CD4-positive, alpha-beta T cell treated with Interleukin-17A for 1 hour (primary cell): ENCODE measurements at regions not wholly inside any gene's neighbourhood (a gene's known extent, or its start where the extent isn't known, plus 50 kb on each side); places are given as distances from the start of the nearest gene placed in this dataset.

Source experiments
- DNase-seq: peaks from one replicate; pipeline ENCODE4 v3.0.0-alpha.2; 2020

DNA sequence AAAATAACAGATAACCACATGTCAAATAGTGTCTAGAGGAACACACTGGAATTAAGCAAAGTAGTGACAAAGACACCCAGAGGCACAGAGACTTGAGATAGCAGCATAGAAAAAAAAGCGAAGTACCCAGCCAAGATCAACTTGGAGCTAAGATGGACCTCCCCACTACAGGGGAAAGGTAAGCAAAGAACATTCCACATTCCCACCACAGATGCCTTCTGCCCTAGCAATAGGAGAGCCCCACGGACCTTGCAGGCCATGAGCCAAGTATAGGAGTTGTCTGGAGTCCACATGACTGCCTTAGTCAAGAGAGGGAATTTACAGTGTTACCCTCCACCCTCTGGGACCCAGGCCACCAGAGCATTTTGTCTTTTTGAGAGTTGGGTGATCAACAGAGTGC lies 110.7 kb upstream of the SPRY2 start:
- DNase-seq: no peak

DNA sequence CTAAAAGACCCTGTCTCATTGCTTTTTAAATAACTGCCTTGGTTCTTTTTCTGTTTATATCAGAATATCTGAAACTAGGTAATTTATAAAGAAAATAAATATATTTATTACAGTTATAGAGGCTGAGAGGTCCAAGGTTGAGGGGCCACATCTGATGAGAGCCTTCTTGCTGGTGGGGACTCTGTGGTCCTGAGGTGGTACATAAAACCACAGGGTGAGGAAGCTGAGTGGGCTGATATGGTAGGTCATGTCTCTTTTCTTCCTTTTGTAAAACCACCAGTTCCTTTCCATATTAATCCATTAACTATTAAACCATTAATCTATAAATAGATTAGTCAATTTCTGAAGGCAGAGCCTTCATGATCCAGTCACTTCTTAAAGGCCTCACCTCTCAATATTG lies 109.5 kb upstream of the SPRY2 start:
- DNase-seq: no peak

DNA sequence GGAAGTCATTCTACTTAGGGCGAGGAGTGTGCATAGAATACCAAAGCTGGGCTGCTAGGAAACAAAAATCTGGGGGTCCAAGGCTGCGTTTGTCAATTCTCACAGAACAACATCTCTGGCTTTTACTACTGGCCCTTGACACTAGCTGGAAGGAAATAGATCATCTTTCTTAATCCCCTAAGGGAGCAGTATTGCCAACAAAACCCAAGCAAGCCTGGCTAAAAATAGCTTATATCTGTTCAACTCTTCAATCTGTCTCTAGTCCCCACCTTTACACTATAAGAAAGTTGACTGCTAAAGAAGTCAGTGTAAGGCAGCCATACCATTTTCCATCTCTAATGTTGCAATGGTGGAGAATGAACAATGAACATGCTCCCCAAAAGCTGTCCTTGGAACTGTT lies 107.8 kb upstream of the SPRY2 start:
- DNase-seq: no peak

DNA sequence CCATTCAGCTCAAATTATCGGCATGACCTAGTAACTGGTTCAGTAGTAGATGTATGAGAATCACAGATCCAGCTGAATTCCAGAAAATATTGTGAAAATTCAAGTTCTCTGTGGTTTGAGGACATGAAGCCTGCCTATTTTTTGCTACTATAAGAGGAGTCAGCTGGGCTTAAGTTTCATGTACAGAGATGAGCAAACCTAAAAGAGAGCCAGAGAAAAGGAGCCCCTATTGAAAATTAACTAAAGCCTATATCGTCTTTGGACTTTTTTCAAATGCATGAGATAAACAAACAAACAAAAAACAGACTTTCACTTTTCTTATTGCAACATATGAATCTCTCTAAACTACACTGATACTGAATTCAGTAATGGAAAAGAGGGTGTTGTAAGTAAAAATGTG lies 106.8 kb upstream of the SPRY2 start:
- DNase-seq: no peak

DNA sequence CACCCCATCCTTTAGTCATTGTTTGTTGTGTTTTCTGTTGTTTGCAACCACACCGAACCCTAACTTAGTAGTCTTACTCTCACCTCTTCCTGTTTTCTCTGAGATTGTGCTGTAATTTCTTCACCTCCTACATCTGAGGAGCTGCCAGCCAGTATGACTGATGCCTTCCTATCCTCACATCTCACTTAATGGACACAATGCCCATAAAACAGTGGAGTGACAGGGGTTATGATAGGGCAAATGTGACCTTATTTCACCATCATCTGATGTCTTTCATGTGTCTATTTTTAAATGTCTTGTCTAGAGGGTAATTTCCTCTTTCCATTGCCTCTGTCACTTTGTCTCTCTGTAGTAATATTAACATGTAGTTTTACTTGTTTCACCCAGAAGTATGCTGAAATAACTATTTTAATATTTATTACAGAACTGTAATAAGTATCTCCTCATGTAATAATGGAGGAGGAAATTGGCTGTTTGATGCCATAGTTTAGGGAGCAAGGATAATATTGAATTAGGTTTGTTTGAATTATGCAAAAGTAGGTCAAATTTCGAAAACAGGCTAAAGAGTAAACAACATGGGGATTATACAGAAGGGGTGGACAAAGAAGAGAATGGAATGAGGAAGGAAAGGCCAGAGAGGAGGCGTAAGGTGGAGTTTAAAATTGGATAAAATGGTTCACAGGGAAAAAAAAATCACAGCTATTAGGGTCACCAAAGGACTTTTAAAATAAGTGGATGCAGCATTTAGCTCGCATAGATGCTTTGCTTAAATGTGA lies 103.5 kb upstream of the SPRY2 start:
- peak; percentile 2 for DNase-seq

DNA sequence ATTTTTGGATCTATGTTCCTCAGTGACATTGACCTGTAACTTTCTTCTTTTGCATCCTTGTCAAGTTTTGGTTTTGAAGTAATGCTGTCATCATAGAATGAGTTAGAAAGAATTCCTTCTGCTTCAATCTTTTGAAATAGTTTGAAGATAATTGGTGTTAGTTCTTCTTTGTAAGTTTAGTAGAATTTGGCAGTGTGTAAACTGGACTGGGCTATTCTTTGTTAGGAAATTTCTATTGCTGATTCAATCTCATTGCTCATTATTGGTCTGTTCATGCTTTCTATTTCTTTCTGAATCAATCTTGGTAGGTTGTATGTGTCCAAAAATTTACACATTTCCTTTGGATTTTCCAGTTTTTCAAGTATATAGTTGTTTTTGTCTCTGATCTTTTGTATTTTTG lies 101.7 kb upstream of the SPRY2 start:
- no peak for DNase-seq

DNA sequence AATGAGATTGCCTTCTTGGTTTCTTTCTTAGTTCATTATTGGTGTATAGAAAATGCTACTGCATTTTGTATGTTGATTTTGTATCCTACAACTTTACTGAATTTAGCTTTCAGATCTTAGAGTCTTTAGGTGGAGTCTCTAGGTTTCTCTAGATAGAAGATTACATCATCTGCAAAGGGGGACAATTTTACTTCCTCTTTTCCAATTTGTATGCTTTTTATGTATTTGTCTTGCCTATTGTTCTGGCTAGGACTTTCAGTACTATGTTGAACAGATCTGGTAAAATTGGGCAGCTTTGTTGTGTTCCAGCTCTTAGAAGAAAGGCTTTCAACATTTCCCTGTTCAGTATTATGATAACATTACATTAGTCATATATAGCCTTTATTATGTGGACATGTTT lies 101.0 kb upstream of the SPRY2 start:
- DNase-seq: no peak

DNA sequence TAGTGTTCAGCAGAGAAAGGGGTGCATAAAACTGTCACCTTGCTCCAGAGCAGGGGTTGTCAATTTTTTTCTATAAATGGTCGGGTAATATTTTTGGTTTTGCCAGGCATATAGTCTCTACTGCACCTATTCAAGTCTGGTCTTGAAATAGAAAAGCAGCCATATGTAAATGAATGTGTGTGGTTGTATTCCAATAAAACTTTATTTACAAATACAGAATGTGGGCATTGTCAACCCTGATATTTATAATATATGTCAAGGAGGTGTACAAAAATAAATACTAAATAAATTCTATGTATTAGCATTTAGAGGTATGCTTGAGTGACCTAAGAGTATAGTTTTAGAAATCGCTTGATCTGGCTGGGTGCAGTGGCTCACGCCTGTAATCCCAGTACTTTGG lies 97.6 kb upstream of the SPRY2 start:
- no peak for DNase-seq

DNA sequence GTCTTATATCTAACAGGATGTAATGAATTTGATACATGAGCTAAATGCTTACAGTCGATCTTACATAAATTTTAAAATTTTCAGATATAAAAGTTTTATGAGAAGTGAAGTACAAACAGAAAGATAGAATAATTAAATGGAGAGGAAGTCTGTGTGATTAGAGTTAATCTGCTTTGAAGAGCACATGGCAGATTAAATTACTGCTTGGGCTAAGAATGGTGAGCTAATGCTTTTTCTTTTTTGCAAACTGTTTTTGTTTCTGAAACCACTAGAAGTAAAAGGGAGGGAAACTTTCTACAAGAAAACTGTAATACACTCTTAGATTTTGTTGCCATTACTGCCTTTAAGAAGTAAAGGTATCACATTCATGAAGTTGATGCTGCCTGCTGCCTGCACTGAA lies 96.3 kb upstream of the SPRY2 start:
- DNase-seq: no peak

DNA sequence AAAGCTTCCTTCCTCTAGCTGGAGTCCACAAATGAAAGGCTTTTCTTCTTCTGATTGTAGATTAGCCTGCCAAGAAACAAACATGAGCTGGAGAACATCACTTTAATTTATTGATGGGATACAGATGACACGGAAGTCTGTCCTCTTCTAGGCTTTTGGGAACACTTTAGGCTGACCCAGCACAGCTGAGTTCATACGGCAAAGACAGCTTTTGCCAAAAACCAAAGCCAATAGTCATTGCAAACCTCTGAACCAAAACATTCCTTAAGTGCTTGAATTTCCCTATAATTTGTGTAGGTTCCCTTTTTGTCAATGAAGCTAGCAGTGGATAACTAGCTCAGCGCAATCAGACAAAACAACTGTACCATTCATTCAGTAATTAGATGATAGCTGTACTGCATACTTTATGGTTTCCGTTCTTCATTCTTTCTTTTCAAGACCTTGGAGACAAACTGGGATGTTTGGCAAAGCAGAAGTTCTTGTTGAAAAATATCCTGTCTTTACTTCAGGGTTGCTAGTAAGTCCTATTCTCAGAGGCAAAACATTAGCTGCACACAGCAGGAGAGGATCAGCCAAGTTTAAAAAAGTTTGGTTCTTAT lies 95.7 kb upstream of the SPRY2 start:
- no peak for DNase-seq

DNA sequence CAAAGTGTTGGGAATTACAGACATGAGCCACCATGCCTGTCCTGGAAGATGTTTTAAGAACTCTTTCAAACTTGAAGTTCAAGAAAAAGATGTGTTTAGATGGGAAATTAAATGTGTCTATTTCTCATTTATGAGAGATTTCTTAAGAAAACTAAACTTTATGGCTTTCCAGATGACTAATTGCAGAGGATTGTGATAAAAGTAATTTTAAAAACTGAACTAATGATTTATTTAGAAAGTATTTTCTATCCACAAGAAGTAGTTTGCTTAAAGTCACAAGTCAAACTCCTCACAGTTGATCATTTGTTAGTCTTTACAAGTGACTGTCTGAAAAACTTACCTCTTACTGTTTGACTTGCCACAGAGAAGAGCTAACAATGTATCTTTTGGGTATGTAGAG lies 89.6 kb upstream of the SPRY2 start:
- no peak for DNase-seq

DNA sequence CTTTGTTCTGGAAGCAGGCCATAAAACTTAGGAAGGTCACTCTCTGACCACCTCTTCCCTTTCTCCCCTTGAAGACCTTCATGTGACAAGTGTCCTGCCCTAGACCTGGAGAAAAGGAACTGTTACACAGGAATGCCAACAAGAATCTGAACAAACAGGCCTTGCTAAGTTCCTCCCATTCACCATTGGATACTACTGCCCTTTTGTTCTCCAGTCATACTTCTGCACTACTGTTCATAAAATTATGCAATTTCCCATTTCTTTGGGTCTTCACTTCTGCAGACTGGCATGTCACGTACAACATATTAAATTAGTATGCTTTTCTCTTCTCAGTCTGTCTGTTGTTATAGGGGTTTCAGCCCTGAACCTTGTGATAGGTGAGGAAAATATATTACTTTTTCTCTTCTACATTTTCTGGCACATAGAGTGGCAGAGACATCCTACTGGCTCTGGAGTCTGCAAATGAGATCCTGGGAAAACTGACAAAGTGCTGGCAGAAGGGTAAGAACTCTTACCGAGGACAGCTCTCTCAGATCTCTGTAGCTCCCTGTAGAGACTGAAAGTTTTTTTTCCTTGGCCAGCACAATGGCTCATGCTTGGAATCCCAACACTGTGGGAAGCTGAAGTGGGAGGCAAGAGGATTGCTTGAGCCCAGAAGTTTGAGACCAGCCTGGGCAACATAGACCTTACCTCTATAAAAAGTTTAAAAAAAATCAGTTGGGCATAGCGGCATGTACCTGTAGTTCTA lies 87.6 kb upstream of the SPRY2 start:
- DNase-seq: no peak

DNA sequence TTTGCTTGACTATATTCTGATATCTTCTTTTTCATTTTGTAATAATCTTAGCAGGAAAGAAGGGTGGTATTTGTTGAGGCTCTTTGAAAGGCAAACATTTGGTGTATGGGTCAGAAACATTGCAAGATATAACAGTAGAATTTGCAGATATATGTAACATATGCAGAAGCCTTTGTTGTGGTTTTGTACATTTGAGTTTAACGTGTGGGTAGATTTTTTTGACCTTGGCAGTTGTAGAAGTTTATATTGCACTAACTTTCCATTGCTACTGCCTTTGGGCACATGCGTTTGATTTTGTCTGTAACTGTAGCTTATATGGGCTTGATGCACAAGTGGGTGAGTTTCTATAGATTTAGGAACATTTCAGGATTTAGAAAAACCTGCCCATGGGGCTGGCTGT lies 78.5 kb upstream of the SPRY2 start:
- DNase-seq: no peak

DNA sequence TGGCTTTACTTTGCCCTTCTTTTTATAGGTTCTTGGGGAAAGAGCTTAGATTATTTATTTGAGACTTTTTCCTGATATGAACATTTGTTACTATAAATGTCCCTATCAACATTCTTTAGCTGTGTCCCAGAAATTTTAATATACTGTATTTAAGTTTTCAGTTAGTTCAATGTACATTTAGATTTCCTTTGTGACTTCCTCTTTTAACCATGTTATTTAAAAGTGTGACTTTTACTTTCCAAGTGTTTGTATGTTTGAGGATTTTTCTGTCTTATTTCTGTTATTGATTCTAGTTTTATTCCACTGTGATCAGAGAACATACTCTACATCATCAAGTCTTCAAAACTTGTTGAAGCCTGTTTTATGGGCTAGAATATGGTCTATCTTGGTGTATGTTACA lies 72.7 kb upstream of the SPRY2 start:
- DNase-seq: no peak

DNA sequence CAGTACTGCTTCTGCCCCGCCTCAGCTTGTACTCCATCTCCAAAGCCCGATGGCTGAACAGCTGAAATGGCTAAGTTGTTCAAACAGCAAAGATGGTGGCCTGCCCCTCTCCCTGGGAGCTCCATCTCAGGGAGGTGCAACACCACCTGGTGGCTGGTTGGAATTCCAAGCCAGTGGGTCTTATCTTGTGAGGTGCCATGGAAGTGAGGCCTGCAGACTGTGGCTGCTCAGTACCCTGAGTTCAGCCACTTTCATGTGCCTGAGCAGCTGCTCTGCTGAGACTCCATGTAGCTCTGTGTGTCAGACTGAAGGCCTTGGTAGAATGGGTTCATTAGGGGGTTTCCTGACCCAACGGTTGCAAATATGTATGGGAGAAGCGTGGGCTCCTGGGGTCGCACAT lies 67.3 kb upstream of the SPRY2 start:
- no peak for DNase-seq

DNA sequence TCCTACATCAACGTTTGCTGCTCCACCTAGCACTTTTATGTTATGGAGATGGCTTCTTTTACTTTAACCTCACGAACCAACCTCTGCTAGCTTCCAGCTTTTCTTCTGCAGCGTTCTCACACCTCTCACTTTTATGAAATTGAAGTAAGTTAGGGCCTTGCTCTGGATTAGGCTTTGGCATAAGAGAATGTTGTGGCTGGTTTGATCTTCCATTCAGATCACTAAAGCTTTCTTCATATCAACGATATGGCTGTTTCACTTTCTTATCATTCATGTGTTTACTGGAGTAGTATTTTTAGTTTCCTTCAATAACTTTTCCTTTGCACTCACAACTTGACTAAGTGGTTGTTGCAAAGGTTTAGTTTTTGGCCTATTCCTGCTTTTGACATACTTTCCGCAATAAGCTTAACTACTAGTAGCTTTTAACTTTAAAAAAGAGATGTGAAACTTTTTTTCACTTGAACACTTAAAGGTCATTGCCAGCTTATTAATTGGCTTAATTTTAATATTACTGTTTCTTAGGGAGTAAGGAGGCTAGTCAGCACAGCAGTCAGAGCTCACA lies 60.0 kb upstream of the SPRY2 start:
- DNase-seq: no peak

DNA sequence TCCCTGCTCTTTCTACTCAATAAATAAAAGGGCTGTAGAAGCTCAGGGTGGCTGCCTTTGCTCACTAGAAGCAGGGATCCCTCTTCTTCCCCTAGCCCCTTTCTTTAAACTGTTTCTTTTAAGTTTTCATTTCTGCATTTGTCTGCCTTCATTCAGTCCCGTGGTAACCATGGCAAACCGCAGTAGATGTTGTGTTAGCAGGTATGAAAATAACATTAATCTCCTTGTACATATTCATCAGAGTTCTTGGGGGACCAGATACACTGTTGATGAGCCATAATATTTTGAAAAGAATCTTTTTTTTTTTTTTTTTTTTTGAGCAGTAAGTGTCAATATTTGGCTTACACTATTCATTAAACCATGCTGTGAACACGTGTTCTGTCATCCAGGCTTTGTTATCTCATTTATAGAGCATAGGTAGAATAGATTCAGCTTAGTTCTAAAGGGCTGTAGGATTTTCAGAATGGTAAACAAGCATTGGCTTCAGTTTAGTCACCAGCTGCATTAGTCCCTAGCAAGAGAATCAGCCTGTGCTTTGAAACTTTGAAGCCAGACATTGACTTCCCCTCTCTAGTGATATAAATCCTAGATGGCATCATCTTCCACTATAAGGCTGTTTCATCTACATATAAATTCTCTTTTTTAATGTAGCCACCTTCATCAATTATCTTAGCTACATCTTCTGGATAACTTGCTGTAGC lies 59.4 kb upstream of the SPRY2 start:
- no peak for DNase-seq

DNA sequence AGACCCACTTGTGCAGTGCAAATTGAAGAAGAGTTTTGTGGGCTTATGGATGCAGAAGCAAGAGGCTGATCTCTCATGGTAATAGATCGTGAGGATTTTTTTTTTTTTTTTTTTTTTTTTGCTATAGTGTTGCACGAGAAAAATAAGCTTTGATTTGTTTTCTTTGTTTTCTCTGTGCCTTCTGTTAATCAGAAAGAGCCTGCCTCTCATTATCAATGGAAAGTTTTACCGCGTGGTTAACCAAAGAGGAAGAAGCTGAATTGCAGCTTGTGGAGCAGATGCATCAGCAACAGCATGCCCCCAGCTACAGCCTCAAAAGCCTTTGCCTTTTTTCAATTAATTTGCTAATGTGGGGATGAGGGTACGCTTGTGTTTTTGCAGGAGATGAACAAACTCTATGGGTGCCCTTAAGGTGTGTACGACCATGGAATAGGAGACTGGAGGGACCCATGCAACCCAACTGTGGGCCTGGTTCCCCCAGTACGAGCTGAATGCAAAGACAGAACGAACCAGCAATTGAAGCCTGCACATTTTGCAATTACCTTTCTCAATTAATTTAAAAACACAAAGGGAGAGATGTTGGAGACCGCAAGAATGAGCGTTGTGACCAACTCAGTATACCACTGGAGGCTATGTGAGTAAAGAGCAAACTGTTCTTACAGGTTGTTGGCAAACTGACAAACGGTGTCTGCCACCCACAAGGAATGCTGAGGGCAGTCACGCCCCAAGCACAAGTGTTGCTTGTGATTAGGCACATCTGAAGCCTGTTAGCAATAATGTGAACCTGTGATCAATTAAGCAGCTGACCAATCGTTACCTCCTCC lies 58.6 kb upstream of the SPRY2 start:
- DNase-seq: no peak
